HG03064 (cell line): ENCODE measurements at regions not wholly inside any gene's neighbourhood (a gene's known extent, or its start where the extent isn't known, plus 50 kb on each side); places are given as distances from the start of the nearest gene placed in this dataset.

Experiments used
- ATAC-seq: cut with Tn5 transposase; IDR thresholded peaks from one replicate; pipeline ENCODE4 v1.9.1; 2021; ENCODE audit warnings: low read depth; ENCODE audit not compliant: unreplicated experiment

DNA sequence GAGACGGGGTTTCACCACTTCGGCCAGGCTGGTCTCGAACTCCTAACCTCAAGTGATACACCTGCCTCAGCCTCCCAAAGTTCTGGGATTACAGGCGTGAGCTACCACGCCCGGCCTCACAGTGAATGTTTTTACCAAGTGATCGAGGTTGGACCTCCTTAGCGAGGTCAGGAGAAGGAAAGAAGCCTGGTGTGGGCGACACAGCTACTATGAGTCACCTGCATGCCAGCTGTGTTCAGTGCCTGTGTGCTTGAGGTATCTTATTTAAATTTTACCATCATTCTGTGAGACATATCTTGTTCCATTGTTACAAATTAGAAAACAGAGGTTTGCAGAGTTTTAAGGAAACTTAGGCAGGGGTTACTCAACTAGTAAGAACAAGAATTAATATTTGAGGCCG lies 174.8 kb upstream of the DYNLRB2 start:
- ATAC-seq = no peak

DNA sequence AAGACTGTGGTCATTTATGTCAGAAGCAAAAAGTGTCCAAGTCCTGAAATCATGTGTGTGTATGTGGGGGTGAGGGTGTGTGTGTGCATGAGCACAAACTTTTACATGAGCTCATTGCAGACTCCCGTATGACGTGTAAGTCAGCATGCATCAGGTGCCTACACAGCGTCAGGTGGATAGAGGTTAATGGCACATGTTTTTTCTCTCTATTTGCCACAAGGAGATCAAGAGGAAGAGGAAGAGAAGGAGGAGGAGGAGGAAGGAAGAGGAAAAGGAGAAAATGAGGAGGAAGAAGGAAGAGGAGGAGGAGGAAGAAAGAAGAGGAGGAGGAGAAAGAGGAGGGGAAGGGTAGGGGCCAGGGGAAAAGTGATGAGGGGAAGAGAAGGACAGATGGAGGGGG lies 178.0 kb upstream of the DYNLRB2 start:
- no peak for ATAC-seq

DNA sequence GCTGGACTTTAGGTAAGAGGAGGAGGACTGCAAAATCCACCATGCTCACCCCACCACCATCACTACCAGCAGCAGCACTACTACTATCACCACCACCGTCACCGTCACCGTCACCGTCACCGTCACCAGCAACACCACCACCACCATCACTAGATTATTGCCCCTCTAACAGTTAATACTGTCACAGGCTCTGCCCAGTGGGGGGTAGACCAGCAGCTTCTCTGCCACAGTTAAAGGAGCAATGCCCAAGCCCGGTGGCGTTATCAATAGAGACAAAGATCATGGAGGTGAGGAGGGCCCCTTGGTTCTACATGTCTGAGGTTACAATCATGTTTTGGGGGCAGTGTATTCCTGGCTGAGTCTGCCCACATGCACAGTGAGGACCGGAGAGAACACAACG lies 184.4 kb upstream of the DYNLRB2 start:
- no peak for ATAC-seq

GRCh38 chr16:80355335-80355734 lies 185.5 kb upstream of the DYNLRB2 start:
- no peak for ATAC-seq

DNA sequence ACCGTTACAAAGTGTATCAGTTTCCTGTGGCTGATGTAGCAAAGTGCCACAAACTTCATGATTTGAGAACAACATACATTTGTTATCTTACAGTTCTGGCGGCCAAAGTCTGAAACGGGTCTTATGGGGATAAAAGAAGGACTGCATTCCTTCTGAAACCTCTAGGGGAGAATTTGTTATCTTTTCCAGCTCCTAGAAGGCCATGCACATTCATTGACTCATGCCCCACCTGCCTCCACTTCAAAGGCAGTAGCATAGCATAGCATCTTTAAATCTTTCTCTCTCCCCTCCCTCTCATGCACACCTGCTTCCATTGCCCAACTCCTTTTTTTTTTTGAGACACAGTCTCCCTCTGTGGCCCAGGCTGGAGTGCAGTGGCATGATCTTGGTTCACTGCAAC lies 190.7 kb upstream of the DYNLRB2 start:
- no peak for ATAC-seq

- ATAC-seq = no peak
These were observed 192.9 kb upstream of the DYNLRB2 start for GRCh38 chr16:80347900-80348299.

DNA sequence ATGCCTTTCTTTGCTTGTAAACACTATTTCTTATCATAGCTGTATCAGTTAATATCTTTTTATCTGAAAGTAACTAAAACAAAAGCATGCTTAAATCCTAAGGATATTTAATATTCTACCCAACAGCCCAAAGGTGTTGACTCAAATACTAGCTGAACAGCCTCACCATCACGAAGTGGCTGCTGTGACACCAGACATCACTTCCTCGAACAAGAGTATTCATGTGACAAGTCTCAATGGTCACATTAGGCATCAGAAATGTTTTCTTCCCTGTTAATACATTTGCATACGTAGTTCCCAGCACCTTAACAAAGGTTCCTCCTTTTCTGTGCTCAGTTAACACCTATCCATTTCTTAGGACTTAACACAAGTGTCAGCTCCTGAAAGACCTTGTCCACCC lies 193.8 kb upstream of the DYNLRB2 start:
- ATAC-seq = no peak

- ATAC-seq = no peak
These were observed 194.6 kb upstream of the DYNLRB2 start for GRCh38 chr16:80346111-80346632.

DNA sequence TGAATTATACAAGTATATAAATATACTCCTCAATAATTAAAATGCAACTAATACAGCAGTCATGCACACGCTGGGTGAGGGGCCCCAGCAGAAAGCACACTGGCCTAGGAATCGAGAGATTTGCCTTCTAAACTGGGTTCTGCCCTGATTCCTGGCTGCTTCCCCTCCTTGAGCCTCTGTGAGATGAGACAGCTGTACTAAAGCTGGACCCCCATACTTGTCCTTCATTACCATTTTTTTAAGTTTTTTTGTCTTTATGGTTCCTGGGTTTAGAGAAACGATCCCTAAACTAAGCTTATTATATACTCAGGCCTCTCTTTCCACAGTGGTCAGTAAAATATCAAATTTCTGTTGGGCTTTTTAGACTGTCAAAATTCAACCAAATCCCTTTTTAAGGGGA lies 195.1 kb upstream of the DYNLRB2 start:
- no peak for ATAC-seq

GRCh38 chr16:80344570-80344969 lies 196.2 kb upstream of the DYNLRB2 start:
- ATAC-seq = no peak

DNA sequence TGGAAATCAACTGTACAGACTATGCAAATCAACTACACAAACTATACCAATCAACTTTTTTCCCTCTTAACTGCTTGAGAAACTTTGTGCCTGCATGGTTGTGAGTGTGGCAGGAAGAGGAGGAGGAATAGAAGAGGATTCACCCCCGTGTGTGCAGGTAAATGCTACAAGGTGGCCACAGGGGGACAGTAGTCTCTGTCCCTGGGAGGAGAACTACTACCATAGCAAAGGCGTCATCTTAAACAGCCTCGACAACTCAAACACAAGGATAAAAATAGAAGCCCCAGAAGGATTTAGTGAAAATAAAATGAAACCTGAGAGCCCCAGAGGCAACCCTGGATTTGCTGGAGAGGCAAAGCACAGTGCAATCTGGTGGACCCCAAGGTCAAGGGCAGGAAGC lies 199.5 kb upstream of the DYNLRB2 start:
- no peak for ATAC-seq

DNA sequence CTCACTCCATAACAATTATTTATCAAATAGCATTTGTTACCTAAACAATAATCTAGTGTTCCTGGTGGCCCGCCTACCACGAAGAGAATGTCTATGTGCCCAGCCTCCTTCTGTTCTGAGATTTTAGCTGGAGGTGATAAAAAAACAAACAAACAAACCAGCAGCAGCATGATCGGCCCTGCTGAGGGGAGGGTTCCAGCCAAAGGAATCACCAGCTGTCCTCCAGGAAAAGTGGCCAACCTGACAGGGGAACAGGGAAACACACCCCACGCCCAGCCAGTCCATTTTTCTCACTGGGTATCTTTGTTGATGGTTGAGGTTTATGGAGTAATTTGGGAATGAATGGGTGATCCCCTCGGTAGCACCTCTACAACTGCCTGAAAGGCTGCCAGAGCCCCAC lies 203.0 kb upstream of the DYNLRB2 start:
- no peak for ATAC-seq

DNA sequence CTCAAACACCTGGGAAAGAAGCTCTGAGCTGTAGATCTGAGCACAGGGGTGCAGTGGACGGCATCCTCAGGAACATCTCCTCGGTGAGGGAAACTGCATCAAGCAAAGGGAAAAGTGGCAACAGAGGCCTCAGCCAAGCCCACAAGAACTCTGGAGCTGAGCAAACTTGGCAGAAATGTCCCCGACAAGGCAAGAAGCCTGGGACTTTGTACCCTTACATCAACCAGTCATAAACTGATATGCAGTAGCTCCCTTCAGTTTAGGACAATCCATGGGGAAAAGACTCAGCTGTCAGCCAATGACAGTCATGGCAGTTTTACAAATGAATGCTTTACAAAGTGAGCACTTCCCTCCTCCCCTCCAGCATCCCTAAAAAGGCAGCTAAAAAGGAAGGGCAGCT lies 210.0 kb upstream of the DYNLRB2 start:
- ATAC-seq = no peak

- ATAC-seq = no peak
These were observed 210.6 kb upstream of the DYNLRB2 start for GRCh38 chr16:80330150-80330549.

GRCh38 chr16:80327740-80328139 lies 213.1 kb upstream of the DYNLRB2 start:
- ATAC-seq = no peak

DNA sequence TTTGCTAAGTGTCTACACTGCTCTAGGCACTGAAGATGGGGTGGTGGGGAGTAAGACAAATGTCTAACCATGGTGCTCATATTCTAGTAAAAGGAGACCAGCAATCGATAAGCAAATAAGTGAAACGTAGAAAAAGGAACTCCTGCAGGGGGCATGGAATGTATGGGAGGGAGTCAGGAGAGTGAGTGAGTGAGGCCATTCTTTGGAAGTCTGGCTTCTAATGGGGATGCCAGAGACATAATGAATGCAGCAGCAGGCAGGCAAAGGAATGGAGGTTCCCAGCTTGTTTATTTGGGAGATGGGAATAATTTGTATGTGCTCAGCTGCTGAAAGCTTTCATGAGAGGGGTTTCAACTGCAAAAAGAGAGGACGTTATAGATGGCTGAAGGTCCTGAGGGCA lies 216.4 kb upstream of the DYNLRB2 start:
- ATAC-seq = no peak

DNA sequence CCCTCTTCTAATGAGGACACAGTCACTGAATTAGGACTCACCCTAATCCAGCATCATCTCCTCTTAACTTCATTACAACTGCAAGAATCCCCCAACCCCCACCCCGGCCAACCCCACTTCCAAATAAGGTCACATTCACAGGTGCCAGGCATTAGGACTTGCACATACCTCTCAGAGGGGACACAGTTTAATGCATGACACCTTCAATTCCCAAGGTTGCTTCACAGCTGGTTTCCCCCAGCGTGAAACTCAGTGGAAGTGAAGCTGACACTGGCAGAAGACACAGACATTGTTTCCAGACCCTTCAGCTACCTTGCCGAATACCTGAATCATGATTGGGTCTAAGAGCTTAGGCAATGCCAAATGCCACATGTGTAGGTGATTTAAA lies 217.0 kb upstream of the DYNLRB2 start:
- no peak for ATAC-seq

DNA sequence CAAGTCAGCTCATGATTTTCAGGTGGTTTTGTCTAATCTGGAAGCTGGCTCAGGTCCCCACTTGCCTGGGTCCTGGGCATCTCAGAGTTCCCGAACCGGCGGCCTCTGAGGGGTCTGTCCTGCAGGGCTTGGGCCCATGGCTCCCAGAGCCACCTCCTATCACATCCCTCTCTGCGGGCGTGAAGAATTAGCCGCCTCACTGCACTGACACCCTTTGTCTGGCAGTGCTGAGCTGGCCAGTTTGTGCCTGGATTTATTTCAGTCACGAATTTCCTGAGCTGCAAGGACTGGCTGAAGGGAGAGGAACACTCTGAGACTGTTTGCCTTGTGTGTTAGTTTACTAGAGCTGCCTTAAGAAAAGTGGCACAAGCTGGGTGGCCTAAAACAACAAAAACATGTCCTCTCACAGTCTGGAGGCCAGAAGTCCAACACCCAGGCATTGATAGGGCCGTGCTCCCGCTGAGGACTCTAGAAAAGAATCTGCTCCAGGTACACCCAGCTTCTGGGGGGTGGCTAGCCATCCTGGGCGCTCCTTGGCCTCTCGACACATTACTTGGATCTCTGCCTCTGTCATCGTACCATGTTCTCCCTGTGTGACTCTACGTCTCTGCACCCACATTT lies 217.5 kb upstream of the DYNLRB2 start:
- no peak for ATAC-seq

DNA sequence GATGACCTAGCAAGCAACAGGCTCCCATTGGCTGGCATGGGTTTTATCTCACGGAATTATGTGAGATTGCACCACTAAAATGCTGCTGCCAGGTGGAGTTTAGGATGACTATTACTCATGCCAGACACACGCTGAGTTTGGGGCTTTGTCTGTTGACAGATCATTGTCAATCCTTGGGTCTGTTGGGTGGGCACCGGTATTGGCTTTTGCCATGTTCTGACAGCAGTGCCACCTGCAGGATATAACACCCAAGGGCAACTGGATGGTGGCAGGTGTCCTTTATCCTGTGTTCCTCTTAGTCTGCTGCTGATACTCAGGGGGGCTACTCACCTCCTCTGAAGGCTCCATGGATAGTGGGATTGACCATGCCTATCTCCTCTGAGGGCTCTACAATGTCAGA lies 221.6 kb upstream of the DYNLRB2 start:
- ATAC-seq = no peak

DNA sequence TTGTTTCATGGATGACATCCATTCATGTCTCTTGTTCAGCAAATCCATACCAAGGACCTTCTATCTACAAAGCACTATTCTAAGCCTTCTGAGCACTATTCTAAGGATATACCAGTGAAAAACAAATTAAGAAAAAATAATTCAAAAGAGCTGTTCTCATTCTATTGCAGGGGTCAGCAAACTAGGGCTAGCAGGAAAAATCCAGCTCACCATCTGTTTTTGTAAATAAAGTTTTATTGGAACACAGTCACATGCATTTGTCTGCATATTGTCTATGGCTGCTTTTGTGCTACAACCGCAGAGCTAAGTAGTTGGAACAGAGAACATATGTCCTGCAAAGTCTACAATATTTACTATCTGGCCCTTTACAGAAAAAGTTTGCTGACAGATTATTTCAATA lies 222.7 kb upstream of the DYNLRB2 start:
- ATAC-seq = no peak

- ATAC-seq = no peak
These were observed 223.2 kb upstream of the DYNLRB2 start for GRCh38 chr16:80317599-80318037.

DNA sequence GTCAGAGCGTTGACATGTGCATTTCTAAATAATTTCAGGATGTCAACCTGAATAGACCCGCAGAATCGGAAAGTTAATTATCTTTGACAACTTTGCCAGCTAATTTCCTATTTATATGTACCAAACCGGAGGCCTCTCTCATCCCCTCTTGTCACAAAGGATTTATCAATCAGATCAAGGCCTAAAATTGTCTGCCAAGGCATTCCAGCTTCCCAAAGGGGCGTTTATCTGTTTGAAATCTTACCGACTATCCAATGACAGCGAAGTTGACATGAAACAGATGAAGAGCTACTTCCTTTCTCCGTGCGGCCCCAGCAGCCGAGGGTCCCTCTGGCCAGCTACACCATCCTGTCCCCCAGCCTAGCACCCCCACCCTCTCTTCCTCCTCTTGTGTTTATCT lies 223.7 kb upstream of the DYNLRB2 start:
- ATAC-seq = no peak

- ATAC-seq = no peak
These were observed 226.8 kb upstream of the DYNLRB2 start for GRCh38 chr16:80314042-80314441.
